C4-2B (cell line): ENCODE measurements at regions not wholly inside any gene's neighbourhood (a gene's known extent, or its start where the extent isn't known, plus 50 kb on each side); places are given as distances from the start of the nearest gene placed in this dataset.
A peak's percentile ranks its signal among the peaks of the same experiment; 100 is the strongest.
"Not testable (repeated sequence)": the region's sequence is repeated elsewhere in the genome, so short reads cannot be mapped to it uniquely, and the experiment has no call there.

ENCODE experiments used
- H3K27ac ChIP-seq: fragments of 450-650 bp; 2 replicates; pipeline ENCODE4 v1.5.1; 2017
- CTCF ChIP-seq: fragments of 450-650 bp; conservative IDR thresholded peaks from 2 replicates; pipeline ENCODE4 v1.5.1; 2017; ENCODE audit warnings: mild to moderate bottlenecking
- ZFX ChIP-seq: fragments of 450-650 bp; IDR thresholded peaks from 2 replicates; pipeline ENCODE4 v1.6.1; 2017

GRCh38 chr12:20154052-20154451 lies 214.3 kb upstream of the PDE3A start:
- no peak overlapping the region for H3K27ac ChIP-seq
- TF ChIP-seq ZFX = no peak
- no peak for TF ChIP-seq CTCF

GRCh38 chr12:20155374-20155773 lies 213.0 kb upstream of the PDE3A start:
- no peak for TF ChIP-seq ZFX
- TF ChIP-seq CTCF = no peak
- no peak overlapping the region for H3K27ac ChIP-seq

GRCh38 chr12:20160899-20161298 lies 207.4 kb upstream of the PDE3A start:
- H3K27ac ChIP-seq = not testable (repeated sequence)

GRCh38 chr12:20174528-20175175 lies 193.7 kb upstream of the PDE3A start:
- H3K27ac ChIP-seq = peak overlapping the region; percentile 85
- no peak for TF ChIP-seq CTCF
- 0 out of 2 replicates have a peak, but pooled peaks have one; percentile 25 for TF ChIP-seq ZFX

- no peak for TF ChIP-seq ZFX
- H3K27ac ChIP-seq = no peak overlapping the region
These were observed 192.5 kb upstream of the PDE3A start for GRCh38 chr12:20175704-20176388.

- TF ChIP-seq ZFX = no peak
- no peak for TF ChIP-seq CTCF
These were observed 186.7 kb upstream of the PDE3A start for GRCh38 chr12:20181416-20182180.

GRCh38 chr12:20183563-20183962 lies 184.8 kb upstream of the PDE3A start:
- TF ChIP-seq CTCF = no peak
- no peak for TF ChIP-seq ZFX
- H3K27ac ChIP-seq = no peak overlapping the region

More at GRCh38 chr12:20181416-20182180, 186.7 kb upstream of the PDE3A start:
- no peak overlapping the region for H3K27ac ChIP-seq

GRCh38 chr12:20184514-20184913 lies 183.8 kb upstream of the PDE3A start:
- H3K27ac ChIP-seq = no peak overlapping the region
- TF ChIP-seq ZFX (no peak), CTCF (no peak)
